ENCODE measurements at regions not wholly inside any gene's neighbourhood (a gene's known extent, or its start where the extent isn't known, plus 50 kb on each side); places are given as distances from the start of the nearest gene placed in this dataset.

- TF ChIP-seq, protein P1, sequence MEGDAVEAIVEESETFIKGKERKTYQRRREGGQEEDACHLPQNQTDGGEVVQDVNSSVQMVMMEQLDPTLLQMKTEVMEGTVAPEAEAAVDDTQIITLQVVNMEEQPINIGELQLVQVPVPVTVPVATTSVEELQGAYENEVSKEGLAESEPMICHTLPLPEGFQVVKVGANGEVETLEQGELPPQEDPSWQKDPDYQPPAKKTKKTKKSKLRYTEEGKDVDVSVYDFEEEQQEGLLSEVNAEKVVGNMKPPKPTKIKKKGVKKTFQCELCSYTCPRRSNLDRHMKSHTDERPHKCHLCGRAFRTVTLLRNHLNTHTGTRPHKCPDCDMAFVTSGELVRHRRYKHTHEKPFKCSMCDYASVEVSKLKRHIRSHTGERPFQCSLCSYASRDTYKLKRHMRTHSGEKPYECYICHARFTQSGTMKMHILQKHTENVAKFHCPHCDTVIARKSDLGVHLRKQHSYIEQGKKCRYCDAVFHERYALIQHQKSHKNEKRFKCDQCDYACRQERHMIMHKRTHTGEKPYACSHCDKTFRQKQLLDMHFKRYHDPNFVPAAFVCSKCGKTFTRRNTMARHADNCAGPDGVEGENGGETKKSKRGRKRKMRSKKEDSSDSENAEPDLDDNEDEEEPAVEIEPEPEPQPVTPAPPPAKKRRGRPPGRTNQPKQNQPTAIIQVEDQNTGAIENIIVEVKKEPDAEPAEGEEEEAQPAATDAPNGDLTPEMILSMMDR (IDR thresholded peaks at IDR 0.05) = no peak
- Mint-ChIP-seq H3K4me3 (no peak overlapping the region), H3K27me3 (no peaks in the 10 kb centered on the region), H3K4me1 (ENCODE audit: low read depth) (no peaks in the 10 kb centered on the region), H3K36me3 (ENCODE audit: low read depth) (no peaks in the 10 kb centered on the region), H3K27ac (no peak overlapping the region), H3K9me3 (peaks cover 9% of the 10 kb centered on the region)
- intact Hi-C loops (cut with micrococcal nuclease) = loop anchor here (5.0 kb wide), 1 partner anchor 380 kb away; no protein-coding TSS in a partner anchor
- ChIA-PET CTCF (no interaction called here), POLR2A (no interaction called here)
- DNase-seq (no peak), ATAC-seq (no peak)
Measured at GRCh38 chr4:29636961-29637360, 1083.2 kb upstream of the PCDH7 start.

GRCh38 chr4:29653221-29653620 is 1066.9 kb upstream of the PCDH7 start:
- H3K4me3 Mint-ChIP-seq = no peak overlapping the region
- TF ChIP-seq, protein P1 (IDR thresholded peaks at IDR 0.05) = no peak
- ATAC-seq = no peak
- CTCF ChIA-PET = no interaction called here
- no peaks in the 10 kb centered on the region for H3K27me3 Mint-ChIP-seq
- no peak for DNase-seq
- no peak overlapping the region for H3K27ac Mint-ChIP-seq
- H3K36me3 Mint-ChIP-seq (ENCODE audit: low read depth) = no peaks in the 10 kb centered on the region
- POLR2A ChIA-PET = no interaction called here
- H3K4me1 Mint-ChIP-seq (ENCODE audit: low read depth) = no peaks in the 10 kb centered on the region
- H3K9me3 Mint-ChIP-seq = peaks cover 9% of the 10 kb centered on the region
- intact Hi-C loops (cut with micrococcal nuclease) = no loop called here

- Mint-ChIP-seq H3K27me3 (no peaks in the 10 kb centered on the region), H3K36me3 (ENCODE audit: low read depth) (no peaks in the 10 kb centered on the region), H3K4me1 (ENCODE audit: low read depth) (no peaks in the 10 kb centered on the region), H3K27ac (no peak overlapping the region), H3K9me3 (peaks cover 15% of the 10 kb centered on the region), H3K4me3 (no peak overlapping the region)
- DNase-seq (no peak), ATAC-seq (no peak)
- ChIA-PET CTCF (no interaction called here), POLR2A (no interaction called here)
- intact Hi-C loops (cut with micrococcal nuclease) = no loop called here
- TF ChIP-seq, protein P1 (IDR thresholded peaks at IDR 0.05) = no peak
Measured at GRCh38 chr4:29680644-29681043, 1039.5 kb upstream of the PCDH7 start.

GRCh38 chr4:29704059-29704458 is 1016.1 kb upstream of the PCDH7 start:
- Mint-ChIP-seq H3K4me1 (ENCODE audit: low read depth) (no peaks in the 10 kb centered on the region), H3K27me3 (no peaks in the 10 kb centered on the region), H3K36me3 (ENCODE audit: low read depth) (no peaks in the 10 kb centered on the region), H3K9me3 (peaks cover 15% of the 10 kb centered on the region), H3K27ac (no peak overlapping the region), H3K4me3 (no peak overlapping the region)
- TF ChIP-seq, protein P1 (IDR thresholded peaks at IDR 0.05) = no peak
- ChIA-PET CTCF (no interaction called here), POLR2A (no interaction called here)
- intact Hi-C loops (cut with micrococcal nuclease) = no loop called here
- DNase-seq (no peak), ATAC-seq (no peak)

DNA sequence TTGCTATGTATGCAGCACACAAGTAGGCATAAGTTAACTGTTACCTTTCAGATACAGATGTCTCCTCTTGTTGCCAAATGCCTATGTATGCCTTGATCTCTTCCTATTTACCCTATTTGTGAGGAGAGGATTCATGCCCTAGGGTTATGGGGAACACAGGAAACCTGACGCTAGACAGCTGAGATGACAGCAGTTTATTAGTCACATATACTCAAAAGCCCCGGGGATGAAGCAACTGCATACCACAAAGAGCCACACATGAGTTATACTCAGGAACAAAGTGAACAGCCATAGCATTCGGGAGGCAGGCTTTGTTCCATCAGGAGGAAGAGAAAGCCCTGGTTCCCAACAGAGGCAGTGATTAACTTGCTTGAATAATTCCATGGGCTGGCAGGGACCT is 1011.7 kb upstream of the PCDH7 start:
- ChIA-PET POLR2A (no interaction called here), CTCF (no interaction called here)
- intact Hi-C loops (cut with micrococcal nuclease) = no loop called here
- no peak overlapping the region for H3K4me3 Mint-ChIP-seq
- DNase-seq = no peak
- no peak overlapping the region for H3K27ac Mint-ChIP-seq
- TF ChIP-seq, protein P1 (IDR thresholded peaks at IDR 0.05) = no peak
- no peaks in the 10 kb centered on the region for H3K4me1 Mint-ChIP-seq (ENCODE audit: low read depth)
- H3K36me3 Mint-ChIP-seq (ENCODE audit: low read depth) = no peaks in the 10 kb centered on the region
- H3K27me3 Mint-ChIP-seq = no peaks in the 10 kb centered on the region
- no peak for ATAC-seq
- peaks cover 15% of the 10 kb centered on the region for H3K9me3 Mint-ChIP-seq

Measured in activated CD8-positive, alpha-beta T cell treated with anti-CD3 and anti-CD28 coated beads for 36 hours (primary cell).